ENCODE measurements at regions not wholly inside any gene's neighbourhood (a gene's known extent, or its start where the extent isn't known, plus 50 kb on each side); places are given as distances from the start of the nearest gene placed in this dataset.
"Not testable (repeated sequence)": the region's sequence is repeated elsewhere in the genome, so short reads cannot be mapped to it uniquely, and the experiment has no call there.

- DNase-seq (ENCODE audit: low read depth), result no peak
These were observed 175.9 kb downstream of the IRF8 start for GRCh38 chr16:86074651-86075487.

GRCh38 chr16:86075488-86075785 is 176.5 kb downstream of the IRF8 start:
- no peak for DNase-seq (ENCODE audit: low read depth)

DNA sequence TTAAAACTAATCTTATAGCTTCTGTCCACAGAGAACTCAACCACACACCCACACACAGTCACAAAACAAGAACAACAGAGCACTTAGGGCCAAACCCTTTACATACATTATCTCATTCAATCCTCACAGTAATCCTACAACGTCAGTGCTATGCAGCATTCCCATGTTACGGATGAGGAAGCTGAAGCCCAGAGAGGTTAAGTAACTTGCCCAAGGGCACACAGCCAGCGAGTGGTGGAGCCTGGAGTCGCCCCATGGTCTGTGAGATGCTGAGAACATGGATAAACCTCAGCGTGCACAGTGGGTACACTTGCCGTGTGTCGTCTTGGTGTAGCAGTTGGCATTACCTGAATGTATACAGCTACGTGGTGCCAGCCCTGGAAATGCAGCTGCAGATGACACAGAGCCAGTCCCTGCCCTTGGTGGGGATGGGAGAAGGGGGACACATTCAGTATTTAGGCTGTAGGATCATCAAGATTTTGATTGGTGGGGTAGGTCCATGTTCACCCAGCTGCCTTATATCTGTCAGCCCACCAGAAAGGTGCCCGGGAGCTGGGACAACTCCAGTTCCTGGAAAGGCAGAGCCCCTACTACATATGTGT is 177.0 kb downstream of the IRF8 start:
- DNase-seq (ENCODE audit: low read depth), result no peak

DNA sequence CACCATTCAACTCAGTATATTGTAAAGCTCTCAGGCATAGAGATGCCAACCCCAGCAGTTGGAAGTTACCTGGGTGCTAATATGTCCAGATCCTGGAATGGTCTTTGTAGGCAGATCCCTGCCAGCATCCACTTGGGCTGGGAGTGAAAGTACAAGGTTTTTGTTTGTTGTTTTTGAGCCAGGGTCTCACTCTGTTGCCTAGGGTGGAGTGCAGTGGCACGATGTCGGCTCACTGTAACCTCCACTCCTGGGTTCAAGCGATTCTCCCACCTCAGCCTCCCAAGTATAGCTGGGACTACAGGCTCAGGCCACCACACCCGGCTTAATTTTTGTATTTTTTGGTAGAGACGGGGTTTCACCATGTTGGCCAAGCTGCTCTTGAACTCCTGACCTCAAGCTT is 177.6 kb downstream of the IRF8 start:
- no peak for DNase-seq (ENCODE audit: low read depth)

DNA sequence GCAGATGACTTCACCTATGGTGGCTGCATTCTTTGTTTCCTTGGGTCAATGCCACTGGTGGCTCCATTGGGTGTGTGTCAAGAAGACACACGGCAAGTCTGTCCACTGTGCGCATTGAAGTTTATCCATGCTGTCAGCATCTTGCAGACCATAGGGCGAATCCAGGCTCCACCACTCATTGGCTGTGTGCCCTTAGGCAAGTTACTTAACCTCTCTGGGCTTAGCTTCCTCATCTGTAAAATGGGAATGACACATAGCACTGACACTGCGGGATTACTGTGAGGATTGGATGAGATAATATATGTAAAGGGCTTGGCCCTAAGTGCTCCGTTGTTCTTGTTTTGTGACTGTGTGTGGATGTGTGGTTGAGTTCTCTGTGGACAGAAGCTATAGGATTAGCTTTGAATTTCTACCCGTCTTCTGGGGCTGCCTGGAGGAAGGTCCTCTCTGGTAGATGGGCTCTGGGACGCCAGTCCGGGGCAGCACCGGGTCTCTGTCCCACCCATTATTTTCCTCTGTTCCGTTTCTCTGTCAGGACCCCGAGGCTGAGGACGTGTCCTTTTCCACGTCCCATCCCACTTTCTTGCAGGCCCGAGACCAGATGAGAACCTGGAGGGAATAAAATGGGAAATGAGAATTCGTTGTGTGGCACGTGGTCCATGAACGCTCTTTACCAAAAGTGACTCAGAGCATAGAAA is 178.4 kb downstream of the IRF8 start:
- DNase-seq (ENCODE audit: low read depth), result no peak

DNA sequence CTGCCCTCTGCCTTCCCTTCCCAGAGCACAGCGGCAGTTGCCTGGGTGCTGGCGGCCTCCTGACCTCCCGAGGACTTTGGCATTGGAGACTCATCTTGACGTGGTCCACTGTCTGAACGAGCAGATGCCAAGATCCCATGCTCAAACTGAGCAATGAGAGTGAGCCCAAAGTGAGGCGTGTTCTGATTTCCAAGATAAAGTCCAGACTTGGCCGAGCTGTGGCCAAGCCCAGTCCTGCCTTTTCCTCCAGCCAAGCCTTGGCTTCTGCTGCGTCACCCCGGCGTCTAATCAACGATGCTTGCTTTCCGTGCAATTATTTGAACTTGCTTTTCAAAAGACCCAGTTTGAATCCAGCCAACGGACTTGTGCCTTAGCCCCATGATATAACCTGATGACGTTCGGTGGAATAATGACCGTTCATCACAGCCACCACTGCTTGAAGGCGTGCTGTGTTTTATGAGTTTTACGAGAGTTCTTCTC is 179.2 kb downstream of the IRF8 start:
- DNase-seq (ENCODE audit: low read depth), result no peak

DNA sequence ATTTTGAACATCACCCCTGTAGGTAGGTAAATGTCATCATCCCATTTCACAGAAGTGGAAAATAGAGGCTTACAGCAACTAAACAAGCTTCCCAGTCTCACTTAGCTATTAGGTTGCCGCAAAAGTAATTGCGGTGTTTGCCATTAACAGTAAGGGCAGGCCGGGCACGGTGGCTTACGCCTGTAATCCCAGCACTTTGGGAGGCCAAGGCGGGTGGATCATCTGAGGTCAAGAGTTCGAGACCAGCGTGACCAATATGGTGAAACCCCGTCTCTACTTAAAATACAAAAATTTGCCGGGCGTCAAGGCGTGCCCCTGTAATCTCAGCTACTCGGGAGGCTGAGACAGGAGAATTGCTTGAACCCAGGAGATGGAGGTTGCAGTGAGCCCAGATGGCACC is 179.7 kb downstream of the IRF8 start:
- not testable (repeated sequence) for DNase-seq (ENCODE audit: low read depth)

- DNase-seq (ENCODE audit: low read depth), result no peak
These were observed 180.4 kb downstream of the IRF8 start for GRCh38 chr16:86079255-86079885.

- no peak for DNase-seq (ENCODE audit: low read depth)
These were observed 181.3 kb downstream of the IRF8 start for GRCh38 chr16:86080131-86080875.

DNA sequence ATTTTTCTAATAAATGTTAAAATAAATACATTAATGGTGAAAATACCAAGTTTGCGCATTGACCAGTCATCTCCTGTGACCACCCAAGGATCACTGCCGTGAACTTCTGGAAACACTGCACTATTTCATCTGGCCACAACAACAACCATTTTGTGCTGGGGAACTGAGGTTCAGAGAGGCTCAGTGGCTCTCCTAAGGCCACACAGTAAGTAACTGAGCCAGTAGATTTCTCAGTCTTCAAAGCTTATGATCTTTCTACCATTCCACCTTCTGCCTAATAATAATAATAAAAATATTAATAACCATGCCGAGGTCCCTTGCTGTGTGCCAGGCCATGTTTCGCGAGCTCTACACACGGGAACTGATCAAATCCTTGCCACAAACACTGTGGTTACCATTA is 182.0 kb downstream of the IRF8 start:
- no peak for DNase-seq (ENCODE audit: low read depth)

- no peak for DNase-seq (ENCODE audit: low read depth)
These were observed 183.6 kb downstream of the IRF8 start for GRCh38 chr16:86082418-86083030.

DNA sequence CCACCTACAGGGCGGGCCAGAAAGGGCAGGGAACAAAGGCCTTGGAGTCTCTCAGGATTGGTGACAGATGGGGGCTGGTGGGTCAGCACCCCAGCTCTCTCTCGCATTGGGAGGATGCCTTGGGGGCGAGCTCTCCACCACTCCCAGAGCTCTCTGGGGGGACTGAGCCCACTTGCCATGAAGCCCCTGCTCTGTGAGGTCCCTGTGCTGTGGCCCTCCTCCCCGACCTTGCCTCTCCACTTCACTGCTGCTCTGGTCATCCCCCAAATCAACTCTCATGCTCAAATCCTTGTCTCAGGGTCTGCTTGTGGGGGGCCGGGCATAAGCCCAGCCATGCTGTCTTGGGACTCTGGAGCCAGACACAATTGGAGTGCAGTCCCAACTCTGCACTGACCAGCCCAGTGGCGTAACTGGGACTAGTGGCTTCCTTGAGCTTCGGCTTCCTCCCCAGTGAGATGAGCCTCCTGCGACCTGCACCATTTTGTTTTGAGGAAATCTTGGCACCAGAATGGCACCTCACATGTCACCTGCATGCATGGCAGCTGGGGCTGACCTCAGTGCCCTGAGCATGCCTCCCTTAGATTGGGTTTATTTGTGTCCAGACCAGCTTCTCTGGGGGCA is 184.5 kb downstream of the IRF8 start:
- no peak for DNase-seq (ENCODE audit: low read depth)

GRCh38 chr16:86085161-86085611 is 186.2 kb downstream of the IRF8 start:
- DNase-seq (ENCODE audit: low read depth), result no peak

GRCh38 chr16:86085795-86086194 is 186.8 kb downstream of the IRF8 start:
- DNase-seq (ENCODE audit: low read depth), result no peak

DNA sequence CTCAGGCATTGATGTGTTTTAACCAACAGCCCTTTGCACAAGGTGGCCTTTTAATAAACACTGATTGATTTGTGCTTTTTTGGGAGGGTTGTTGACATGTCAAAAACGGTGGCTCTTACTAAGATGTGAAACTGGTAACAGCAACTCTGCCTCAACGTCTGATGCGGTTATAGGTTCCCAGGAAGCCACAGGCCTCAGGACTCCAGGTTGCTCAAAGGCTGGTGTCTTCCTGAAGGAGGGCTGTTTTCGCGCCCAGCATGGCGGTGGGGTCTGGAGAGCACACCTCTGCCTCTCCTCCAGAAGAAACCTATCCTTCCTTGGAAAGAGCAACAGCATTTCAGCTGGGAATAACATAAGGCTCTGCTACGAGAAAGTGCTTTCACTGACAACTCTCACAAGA is 187.5 kb downstream of the IRF8 start:
- DNase-seq (ENCODE audit: low read depth), result no peak

- no peak for DNase-seq (ENCODE audit: low read depth)
These were observed 188.3 kb downstream of the IRF8 start for GRCh38 chr16:86087011-86087895.

GRCh38 chr16:86087896-86088230 is 188.9 kb downstream of the IRF8 start:
- DNase-seq (ENCODE audit: low read depth), result no peak

DNA sequence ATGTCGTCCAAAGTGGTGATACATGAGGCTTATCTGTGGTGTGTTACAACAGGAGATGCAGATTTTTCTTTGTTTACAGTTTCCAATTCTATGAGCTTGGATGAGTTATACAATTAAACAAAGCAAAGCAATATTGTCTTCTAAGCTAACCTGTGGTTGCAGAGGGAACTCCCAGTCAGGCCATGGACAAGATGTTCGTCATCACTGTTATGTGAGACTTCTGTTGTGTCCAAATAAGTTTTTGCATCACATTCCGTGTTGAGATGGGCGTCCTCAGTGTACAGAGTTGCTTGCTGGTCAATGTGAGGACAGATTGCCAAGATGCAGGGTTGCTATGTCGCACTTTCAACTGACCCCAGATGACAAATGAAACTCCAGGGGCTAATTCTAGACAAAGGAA is 189.3 kb downstream of the IRF8 start:
- DNase-seq (ENCODE audit: low read depth), result no peak

GRCh38 chr16:86088816-86089215 is 189.9 kb downstream of the IRF8 start:
- no peak for DNase-seq (ENCODE audit: low read depth)

- DNase-seq (ENCODE audit: low read depth), result no peak
These were observed 190.5 kb downstream of the IRF8 start for GRCh38 chr16:86089334-86089900.

Data from renal cortical epithelial cell (primary cell).